HuH-7 (cell line): ENCODE measurements at regions not wholly inside any gene's neighbourhood (a gene's known extent, or its start where the extent isn't known, plus 50 kb on each side); places are given as distances from the start of the nearest gene placed in this dataset.

Experiments
- DNase-seq: peaks from one replicate; pipeline ENCODE4 v3.0.0; 2011; ENCODE audit warnings: low spot score

GRCh38 chr18:68354176-68354575 is 360.7 kb downstream of the TMX3 start:
- no peak for DNase-seq

DNA sequence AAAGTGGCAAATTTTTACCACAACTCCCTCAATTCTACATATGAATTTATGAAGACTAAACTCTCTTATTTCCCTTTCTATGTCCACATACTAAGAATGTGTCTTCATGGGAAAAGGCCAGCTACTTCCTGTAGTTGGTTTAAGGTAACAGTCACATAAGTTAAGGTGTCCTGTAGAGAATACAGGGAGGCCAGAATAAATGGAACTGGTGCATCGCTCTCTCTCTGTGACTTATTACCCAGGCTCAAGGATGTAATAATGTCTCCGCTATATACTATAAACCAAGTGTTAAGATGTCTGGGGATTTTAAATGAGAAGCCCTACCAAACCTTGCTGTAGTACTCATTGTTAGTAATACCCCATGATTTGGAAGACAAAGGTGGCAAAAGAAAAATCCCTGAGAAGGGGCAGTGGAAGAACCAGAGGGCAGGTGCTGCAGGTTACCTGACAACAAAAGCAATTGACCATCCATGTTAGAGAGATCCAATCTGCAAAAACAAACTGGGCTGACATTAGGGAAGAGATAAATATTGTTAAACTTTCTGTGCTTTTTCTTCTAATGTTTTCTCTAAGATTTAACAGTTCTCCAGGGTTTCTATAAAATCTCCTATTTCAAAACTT is 372.8 kb downstream of the TMX3 start:
- DNase-seq = no peak

GRCh38 chr18:68340606-68341005 is 374.3 kb downstream of the TMX3 start:
- DNase-seq = no peak

GRCh38 chr18:68330658-68331057 is 384.2 kb downstream of the TMX3 start:
- no peak for DNase-seq

DNA sequence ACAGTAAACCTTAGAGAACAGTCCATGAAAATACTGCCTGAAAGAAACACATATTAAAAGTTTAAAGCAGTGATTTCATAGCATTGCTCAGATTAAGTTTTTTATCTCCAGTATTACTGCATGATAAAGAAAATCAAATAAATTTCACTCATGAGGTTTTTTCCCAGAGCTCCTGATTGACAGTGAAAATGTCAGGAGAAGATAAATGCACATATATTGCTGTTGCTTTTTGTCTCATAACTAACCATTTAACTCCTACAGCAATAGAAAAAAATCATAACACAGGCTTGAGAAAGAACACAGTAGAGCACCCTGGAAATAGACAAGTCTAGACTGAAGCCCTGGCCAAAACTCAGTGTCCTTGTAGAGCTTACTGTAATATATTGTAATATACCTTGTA is 391.0 kb downstream of the TMX3 start:
- DNase-seq = no peak

DNA sequence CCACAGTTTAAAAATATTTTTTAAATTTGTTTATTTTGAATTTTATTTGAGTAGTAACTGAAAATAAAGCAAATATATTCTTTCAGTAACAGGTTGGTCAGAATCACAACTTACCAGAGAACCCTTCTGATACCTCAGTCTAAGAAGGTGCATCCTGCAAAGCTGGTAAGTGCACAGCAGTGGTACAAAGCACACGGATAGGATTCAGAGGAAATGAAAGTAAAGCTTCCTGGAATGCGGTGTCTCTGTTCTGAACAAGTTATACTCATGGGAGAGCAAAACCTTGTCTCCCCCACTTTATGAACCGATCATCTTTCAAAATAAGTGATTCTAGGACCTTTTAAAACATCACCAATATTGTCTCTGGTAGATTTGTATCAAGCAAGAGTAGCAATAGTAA is 398.3 kb downstream of the TMX3 start:
- DNase-seq = no peak

DNA sequence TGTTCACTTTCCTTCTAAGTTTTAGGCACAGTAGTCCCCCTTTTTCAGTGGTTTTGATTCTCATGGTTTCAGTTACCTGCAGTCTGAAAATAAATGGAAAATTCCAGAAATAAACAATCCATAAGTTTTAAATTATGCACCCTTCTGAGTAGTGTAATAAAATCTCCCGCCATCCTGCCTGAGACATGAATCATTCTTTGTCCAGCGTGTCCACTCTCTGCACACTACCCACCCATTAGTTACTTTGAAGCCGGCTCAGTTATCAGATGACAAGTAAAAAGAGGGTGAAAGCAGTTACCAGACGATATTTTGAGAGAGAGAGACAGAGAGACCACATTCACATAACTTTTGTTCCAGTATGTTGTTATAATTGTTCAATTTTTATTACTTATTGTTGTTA is 400.5 kb downstream of the TMX3 start:
- DNase-seq = no peak

DNA sequence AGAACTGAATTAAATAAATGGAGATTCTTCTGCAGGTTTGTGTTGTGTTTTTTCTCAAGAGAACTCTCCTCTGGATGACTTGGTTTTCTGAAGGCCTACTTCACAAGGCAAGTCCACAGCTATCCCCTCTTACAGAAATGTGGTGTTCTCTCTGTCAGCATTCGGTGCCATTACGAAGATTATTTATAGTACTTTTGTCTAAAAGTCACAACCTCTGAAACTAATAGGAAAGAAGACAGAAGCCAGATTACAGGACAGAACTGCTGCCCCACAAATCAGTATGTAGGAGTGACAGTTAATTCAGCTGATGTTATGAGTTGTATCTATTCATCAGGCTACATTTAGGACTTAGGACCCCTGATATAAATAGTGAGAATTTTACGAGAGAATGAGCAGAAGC is 413.5 kb downstream of the TMX3 start:
- DNase-seq = no peak

DNA sequence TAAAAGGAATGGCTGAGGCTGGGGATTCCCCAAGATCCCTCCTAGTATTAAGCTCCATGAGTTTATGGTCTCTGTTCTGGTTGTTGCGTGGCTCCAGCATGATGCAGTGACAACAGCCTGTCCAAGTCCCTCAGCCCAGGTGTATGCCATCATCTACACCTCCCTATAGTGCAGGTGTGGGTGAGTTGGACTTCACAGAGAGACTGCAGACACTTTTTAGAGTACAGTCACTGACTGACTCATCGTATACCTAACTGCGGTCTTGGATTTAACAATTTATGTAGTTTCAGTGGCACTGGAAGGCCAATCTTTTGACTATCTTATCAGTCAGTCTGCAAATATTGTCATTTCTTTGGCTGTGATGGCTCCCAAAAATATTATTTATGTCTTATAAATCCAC is 415.0 kb downstream of the TMX3 start:
- no peak for DNase-seq

GRCh38 chr18:68298330-68298729 is 416.6 kb downstream of the TMX3 start:
- no peak for DNase-seq

DNA sequence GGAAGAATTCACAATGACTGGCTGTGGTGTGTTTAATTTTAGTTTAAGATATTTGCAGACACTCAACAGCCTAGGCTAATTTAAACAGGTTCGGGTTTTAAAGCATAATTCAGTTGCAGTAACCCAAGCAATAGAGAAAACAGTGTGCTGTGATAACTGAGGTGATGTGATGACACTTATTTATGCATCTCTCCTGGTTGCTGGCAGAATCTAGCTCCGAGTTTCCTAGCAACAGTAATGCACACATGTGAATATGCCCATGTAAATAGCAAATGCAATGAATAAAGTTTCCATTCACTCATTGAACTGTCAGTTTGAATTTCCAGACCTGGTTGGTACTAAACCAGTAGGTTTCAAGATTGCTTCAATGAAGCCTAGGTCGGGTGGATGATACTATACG is 426.5 kb downstream of the TMX3 start:
- no peak for DNase-seq

GRCh38 chr18:68284236-68284780 is 430.6 kb downstream of the TMX3 start:
- DNase-seq = no peak

DNA sequence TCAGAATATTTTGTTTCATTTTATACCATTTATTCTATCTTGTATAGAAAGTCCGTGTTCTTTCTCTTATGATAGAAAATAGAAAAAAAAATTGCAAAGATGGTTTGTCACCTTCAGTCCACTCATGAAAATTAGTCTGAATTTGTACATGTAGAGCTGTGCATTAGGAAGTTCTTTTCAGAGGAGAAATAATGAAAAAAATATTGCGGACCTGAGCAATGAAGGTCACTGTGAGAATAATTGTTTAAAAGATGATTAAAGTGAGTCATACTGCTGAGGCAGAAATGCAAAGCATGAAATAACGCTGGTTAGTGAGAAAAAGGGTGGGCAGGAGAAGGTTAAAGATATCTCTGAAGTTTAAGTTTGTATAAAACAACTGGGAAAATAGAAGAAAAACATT is 431.1 kb downstream of the TMX3 start:
- no peak for DNase-seq

DNA sequence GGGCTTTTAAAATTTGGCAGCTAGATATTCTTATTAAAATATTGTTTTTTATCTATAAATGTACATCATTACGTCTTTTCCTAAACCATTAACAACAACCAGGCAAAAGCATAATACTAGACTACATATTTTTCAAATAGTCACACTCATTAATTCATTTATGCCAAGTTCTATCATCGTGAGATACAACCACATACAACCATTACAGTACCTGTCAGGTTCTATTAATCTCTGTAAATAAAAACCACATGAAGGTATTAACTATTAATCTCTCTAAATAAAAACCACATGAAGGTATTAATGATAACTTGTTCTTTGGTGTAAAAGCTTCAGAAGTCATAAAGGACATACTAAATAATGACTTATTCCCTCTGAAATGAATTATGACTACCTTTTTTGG is 432.7 kb downstream of the TMX3 start:
- no peak for DNase-seq

- DNase-seq = no peak
These were observed 439.3 kb downstream of the TMX3 start for GRCh38 chr18:68275616-68276015.

GRCh38 chr18:68270017-68270416 is 444.9 kb downstream of the TMX3 start:
- no peak for DNase-seq

- DNase-seq = no peak
These were observed 447.3 kb downstream of the TMX3 start for GRCh38 chr18:68267583-68267982.

DNA sequence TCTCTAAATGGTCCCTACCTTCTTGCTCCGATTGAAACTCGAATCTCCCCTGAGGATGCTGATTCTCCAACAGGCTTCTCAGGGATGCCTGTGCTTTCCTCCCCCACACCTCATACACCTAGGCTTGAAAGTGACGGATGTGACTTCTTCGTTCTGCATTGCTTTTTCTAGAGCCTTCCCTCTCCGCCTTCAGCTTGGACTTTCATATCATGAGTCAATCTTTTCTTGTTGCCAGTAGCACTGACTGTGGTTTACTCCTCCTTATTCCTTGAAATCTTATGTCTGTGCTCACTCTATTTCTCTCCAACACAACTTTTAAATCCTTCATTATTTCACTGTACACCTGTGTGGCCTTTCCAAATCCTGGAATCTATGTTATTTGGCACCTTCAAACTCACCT is 451.4 kb downstream of the TMX3 start:
- no peak for DNase-seq

DNA sequence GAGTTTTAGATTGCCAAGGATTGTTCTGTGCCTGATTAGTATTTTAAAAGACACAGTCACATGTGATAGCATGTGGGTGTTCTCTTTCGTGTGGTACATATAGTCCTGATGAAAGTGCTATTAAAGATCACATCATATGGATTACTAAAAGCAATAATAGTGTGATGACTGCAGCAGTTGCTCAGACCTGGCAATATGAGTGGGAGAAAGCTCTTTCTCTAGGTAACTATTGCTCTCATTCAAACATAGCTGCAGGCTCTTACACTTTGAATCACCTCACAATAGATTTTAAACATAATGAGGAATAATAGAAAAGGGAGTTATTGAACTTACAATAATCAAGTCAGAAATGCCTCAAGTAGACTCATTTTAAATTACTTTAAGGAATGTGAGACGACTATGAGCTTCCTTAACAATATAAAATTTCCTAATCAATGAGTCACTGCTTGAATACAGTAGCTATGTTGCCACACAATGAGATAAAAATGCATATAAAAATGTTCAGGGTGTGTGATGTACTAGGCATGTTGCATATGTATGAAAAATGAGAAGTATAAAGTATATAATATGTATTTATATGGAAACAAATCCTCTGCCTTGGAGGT is 452.1 kb downstream of the TMX3 start:
- DNase-seq = no peak

- DNase-seq = no peak
These were observed 458.4 kb downstream of the TMX3 start for GRCh38 chr18:68256418-68257067.

- DNase-seq = no peak
These were observed 470.1 kb downstream of the TMX3 start for GRCh38 chr18:68244786-68245185.

DNA sequence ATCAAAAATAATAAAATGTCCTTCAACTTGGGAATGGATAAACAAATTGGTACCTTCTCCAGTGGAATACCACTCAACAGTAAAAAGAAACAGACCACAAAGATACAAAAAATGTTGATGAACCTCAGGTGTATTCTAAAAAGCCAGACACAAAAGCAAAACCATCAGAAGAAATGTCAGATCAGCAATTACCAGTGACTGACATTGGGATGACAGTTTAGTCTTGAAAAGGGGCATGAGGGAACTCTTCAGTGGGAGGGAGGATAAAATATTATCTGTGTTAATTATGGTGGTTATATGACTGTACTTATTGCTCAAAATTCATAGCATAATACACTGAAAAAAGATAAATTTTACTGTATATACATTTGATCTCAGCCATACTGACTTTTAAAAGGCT is 473.0 kb downstream of the TMX3 start:
- no peak for DNase-seq

- no peak for DNase-seq
These were observed 480.2 kb downstream of the TMX3 start for GRCh38 chr18:68234676-68235075.

GRCh38 chr18:68234131-68234530 is 480.8 kb downstream of the TMX3 start:
- no peak for DNase-seq
